Mucosa of stomach (tissue), 1 donor: ENCODE measurements at regions not wholly inside any gene's neighbourhood (a gene's known extent, or its start where the extent isn't known, plus 50 kb on each side); places are given as distances from the start of the nearest gene placed in this dataset.

Experiments used
- H3K27me3 ChIP-seq: one replicate; pipeline ENCODE4 v1.7.0; 2013; ENCODE audit warnings: mild to moderate bottlenecking, low read length; ENCODE audit not compliant: control insufficient read depth, insufficient read depth
- H3K36me3 ChIP-seq: one replicate; pipeline ENCODE4 v1.7.0; 2013; ENCODE audit warnings: low read length; ENCODE audit not compliant: control insufficient read depth, insufficient read depth
- H3K4me1 ChIP-seq: one replicate; pipeline ENCODE4 v1.7.0; 2013; ENCODE audit warnings: mild to moderate bottlenecking, low read length; ENCODE audit not compliant: control insufficient read depth, insufficient read depth
- H3K4me3 ChIP-seq: one replicate; pipeline ENCODE4 v1.7.0; 2013; ENCODE audit warnings: low read length
- H3K9ac ChIP-seq: one replicate; pipeline ENCODE4 v1.7.0; 2013; ENCODE audit warnings: mild to moderate bottlenecking, low read length, moderate library complexity
- H3K9me3 ChIP-seq: one replicate; pipeline ENCODE4 v1.7.0; 2013; ENCODE audit warnings: mild to moderate bottlenecking, low read length, moderate library complexity; ENCODE audit not compliant: control insufficient read depth
- donor health status: Pancreatic carcinoma.

- Histone ChIP-seq H3K9me3 (no peaks in the 10 kb centered on the region), H3K4me1 (no peaks in the 10 kb centered on the region)
Measured at GRCh38 chr2:118339386-118339785, 251.1 kb downstream of the INSIG2 start.

GRCh38 chr2:118333664-118334063 lies 245.4 kb downstream of the INSIG2 start:
- Histone ChIP-seq H3K9ac (no peak overlapping the region), H3K9me3 (no peaks in the 10 kb centered on the region), H3K36me3 (no peaks in the 10 kb centered on the region), H3K27me3 (no peaks in the 10 kb centered on the region), H3K4me3 (no peak overlapping the region), H3K4me1 (no peaks in the 10 kb centered on the region)

More at GRCh38 chr2:118339386-118339785, 251.1 kb downstream of the INSIG2 start:
- Histone ChIP-seq H3K27me3 (no peaks in the 10 kb centered on the region), H3K4me3 (no peak overlapping the region), H3K9ac (no peak overlapping the region), H3K36me3 (no peaks in the 10 kb centered on the region)

DNA sequence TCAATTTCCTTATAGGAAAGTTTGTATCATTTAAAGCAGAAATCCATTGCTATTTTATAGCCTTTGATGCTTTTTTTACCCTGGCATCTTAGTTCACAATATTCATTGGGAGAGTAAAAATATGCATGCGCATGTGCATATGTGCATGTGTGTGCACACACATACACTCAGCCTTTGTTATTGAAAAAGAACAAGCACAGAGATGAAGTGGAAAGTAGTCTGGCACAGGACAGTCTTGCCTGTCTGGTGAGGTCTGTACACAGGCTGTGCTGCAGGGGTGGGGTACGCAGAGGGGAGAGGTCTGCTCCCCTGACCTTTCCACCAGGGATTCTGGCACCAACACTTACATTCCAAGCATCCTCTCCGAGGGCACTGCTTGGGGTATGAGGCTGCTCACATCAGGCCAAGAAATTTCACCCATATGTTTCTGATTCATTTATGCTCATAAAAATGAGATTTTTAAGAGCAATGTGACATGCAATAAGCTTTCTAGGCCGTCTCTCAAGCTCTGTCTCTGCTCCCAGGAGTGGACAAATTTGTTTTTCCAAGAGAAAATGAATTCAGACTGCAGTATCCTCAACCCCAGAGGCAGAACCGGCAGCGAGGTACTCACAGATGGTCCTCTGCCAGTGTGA lies 237.2 kb downstream of the INSIG2 start:
- H3K4me1 ChIP-seq = no peaks in the 10 kb centered on the region
- no peak overlapping the region for H3K4me3 ChIP-seq
- no peak overlapping the region for H3K9ac ChIP-seq
- no peaks in the 10 kb centered on the region for H3K27me3 ChIP-seq
- no peaks in the 10 kb centered on the region for H3K9me3 ChIP-seq
- H3K36me3 ChIP-seq = no peaks in the 10 kb centered on the region

GRCh38 chr2:118322406-118322805 lies 234.1 kb downstream of the INSIG2 start:
- Histone ChIP-seq H3K9ac (no peak overlapping the region), H3K27me3 (no peaks in the 10 kb centered on the region), H3K9me3 (no peaks in the 10 kb centered on the region), H3K36me3 (no peaks in the 10 kb centered on the region), H3K4me3 (no peak overlapping the region), H3K4me1 (no peaks in the 10 kb centered on the region)

- no peaks in the 10 kb centered on the region for H3K36me3 ChIP-seq
- H3K4me3 ChIP-seq = no peak overlapping the region
- H3K27me3 ChIP-seq = no peaks in the 10 kb centered on the region
- H3K9me3 ChIP-seq = no peaks in the 10 kb centered on the region
- no peaks in the 10 kb centered on the region for H3K4me1 ChIP-seq
- no peak overlapping the region for H3K9ac ChIP-seq
Measured at GRCh38 chr2:118321432-118322105, 233.3 kb downstream of the INSIG2 start.

- Histone ChIP-seq H3K4me3 (no peak overlapping the region), H3K4me1 (no peaks in the 10 kb centered on the region), H3K9me3 (no peaks in the 10 kb centered on the region), H3K36me3 (no peaks in the 10 kb centered on the region), H3K9ac (no peak overlapping the region), H3K27me3 (no peaks in the 10 kb centered on the region)
Measured at GRCh38 chr2:118320658-118321057, 232.4 kb downstream of the INSIG2 start.

GRCh38 chr2:118320196-118320595 lies 231.9 kb downstream of the INSIG2 start:
- H3K4me3 ChIP-seq = no peak overlapping the region
- H3K27me3 ChIP-seq = no peaks in the 10 kb centered on the region
- no peaks in the 10 kb centered on the region for H3K9me3 ChIP-seq
- no peaks in the 10 kb centered on the region for H3K4me1 ChIP-seq
- H3K36me3 ChIP-seq = no peaks in the 10 kb centered on the region
- no peak overlapping the region for H3K9ac ChIP-seq

DNA sequence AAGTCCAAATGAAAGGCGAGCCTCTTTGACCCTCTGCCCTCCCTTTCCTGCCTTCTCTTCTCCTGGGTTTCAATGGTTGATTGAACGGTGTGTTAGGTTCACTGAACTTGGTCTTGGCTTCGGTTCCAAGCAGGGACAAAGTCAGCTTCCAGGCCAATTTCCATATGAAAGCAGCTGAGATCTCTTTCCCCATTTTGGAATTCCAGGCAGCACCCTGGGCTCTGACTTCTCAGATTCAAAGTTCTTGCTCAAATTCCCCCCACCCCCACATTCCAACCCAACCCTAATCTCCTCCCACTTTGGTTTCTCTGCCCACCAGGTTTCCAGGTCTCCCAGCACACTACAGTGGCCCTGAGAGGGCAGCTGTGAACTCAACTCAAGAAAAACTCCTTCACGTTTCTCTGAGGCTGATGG lies 231.0 kb downstream of the INSIG2 start:
- Histone ChIP-seq H3K36me3 (no peaks in the 10 kb centered on the region), H3K4me1 (no peaks in the 10 kb centered on the region), H3K27me3 (no peaks in the 10 kb centered on the region), H3K9me3 (no peaks in the 10 kb centered on the region), H3K9ac (no peak overlapping the region), H3K4me3 (no peak overlapping the region)

DNA sequence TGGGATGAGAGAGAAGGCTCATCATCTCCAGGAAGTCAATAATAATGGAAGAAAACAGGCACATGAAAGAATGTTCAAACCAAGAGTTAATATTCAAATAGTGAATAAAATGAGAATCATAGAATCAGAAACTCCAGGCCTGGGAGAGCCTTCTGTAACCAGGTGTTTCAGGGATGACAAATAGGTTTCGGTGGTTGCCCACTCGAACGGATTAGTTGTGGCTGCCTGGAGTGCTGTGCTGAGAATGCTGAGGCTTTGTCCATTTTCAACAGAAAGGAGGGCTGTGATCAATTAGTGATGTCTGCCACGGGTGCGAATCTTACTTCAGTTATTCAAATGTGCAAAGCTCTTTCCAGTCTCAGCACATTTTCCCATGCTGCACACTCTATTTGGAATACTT lies 227.3 kb downstream of the INSIG2 start:
- Histone ChIP-seq H3K9me3 (no peaks in the 10 kb centered on the region), H3K27me3 (peaks cover 18% of the 10 kb centered on the region), H3K36me3 (no peaks in the 10 kb centered on the region), H3K4me3 (no peak overlapping the region), H3K4me1 (no peaks in the 10 kb centered on the region), H3K9ac (no peak overlapping the region)

DNA sequence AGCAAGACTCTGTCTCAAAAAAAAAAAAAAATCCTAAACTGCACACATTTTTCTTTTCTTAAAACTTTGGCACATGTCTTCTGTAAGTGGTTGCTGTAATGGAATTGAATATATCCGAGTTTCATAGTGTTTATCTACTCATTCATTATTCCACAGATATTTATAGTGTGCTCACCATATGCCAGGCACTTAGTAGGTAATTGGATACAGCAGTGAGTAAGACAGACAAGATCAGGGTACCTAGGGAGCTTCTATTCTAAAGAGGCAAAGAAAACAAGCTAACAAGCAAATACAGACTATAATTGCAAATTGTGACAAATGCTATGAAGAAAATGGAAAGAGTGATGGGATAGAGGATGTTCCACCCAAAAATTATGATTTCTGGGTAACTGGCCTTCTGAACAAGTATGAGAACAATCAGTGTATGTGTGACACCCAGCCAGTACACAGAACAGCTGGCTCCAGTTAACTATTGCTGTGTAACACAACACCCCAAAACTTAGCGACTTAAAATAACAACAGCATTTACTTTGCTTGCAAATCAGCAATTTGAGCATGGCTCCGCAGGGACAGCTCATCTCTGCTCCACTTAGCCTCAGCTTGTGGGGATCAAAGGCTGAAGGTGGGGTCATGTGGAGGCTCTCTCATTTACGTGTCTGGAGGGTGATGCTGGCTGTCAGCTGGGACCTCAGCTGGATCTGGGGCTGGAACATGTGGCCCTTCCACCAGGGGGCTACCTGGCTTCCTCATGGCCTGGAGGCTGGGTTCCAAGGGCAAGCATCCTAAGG lies 224.9 kb downstream of the INSIG2 start:
- peaks cover 38% of the 10 kb centered on the region for H3K27me3 ChIP-seq
- no peaks in the 10 kb centered on the region for H3K36me3 ChIP-seq
- no peak overlapping the region for H3K4me3 ChIP-seq
- no peak overlapping the region for H3K9ac ChIP-seq
- H3K4me1 ChIP-seq = no peaks in the 10 kb centered on the region
- no peaks in the 10 kb centered on the region for H3K9me3 ChIP-seq

DNA sequence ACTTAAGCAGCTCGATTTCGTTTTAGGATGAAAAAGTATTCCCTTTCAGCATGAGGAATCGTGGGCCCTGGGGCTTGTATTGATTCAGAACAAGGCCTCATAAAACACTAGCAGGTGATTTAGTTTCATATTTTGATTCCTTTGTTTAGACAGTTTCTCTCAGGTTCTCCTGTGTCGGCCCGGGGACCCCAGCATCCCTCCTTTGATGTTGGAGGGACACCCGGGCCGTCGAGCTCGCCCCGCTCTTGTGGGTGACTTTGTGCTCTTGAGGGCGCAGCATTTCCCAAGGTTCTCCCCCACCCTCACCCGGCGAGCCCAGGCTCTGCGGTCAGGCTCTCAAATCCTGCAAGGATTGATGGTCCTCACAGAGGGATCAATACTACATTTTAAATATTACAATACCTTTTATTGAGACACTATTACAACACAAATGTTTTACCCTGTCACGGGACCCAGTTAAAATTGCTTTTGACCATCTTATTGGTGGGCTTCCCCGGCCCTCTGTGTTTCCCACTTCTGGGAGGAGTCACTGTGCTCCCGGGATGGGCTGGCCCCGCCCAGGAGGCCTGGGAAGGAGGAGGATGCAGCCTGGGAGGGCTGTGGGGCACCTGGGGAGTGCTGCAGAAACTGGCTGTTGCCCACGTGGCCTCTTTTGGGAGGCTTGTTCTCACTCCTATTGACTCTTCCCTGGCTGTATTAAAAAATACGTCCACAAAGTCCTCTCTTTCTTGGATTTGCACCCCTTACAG lies 222.6 kb downstream of the INSIG2 start:
- Histone ChIP-seq H3K9me3 (no peaks in the 10 kb centered on the region), H3K4me1 (no peaks in the 10 kb centered on the region), H3K4me3 (peak overlapping the region; percentile 28), H3K36me3 (no peaks in the 10 kb centered on the region), H3K27me3 (peaks cover 43% of the 10 kb centered on the region), H3K9ac (peak overlapping the region; percentile 39)
